ENCODE measurements at regions not wholly inside any gene's neighbourhood (a gene's known extent, or its start where the extent isn't known, plus 50 kb on each side); places are given as distances from the start of the nearest gene placed in this dataset.

- no peak overlapping the region for H3K23ac ChIP-seq (ENCODE audit: insufficient read length)
- no peak overlapping the region for H3K9ac ChIP-seq (replicated peaks in 1 of 4; ENCODE audit: extremely low read depth in 1 of 4, low read depth in 3 of 4, low read length in 3 of 4)
- H3K79me1 ChIP-seq (ENCODE audit: low read depth, low read length) = no peaks in the 10 kb centered on the region
- no peak overlapping the region for H3K27ac ChIP-seq (ENCODE audit: low read depth, low read length)
- no peak overlapping the region for H2AFZ ChIP-seq (ENCODE audit: low read length)
- 79% methylated on average over 2 of the region's 2 CpGs; no CpG with 5 or more reads in 1 of the 2 experiments for WGBS, 2 experiments (ENCODE audit: extremely low coverage in 1 of 2, insufficient coverage in 1 of 2, insufficient read length in 1 of 2, insufficient replicate concordance in 2 of 2, low coverage in 1 of 2, low lambda C conversion rate in 2 of 2, missing lambda C conversion rate in 1 of 2)
- H3K4ac ChIP-seq (replicated peaks; ENCODE audit: insufficient read length, low read depth, low read length) = no peak overlapping the region
- no peak overlapping the region for H2BK15ac ChIP-seq (ENCODE audit: low read length)
- no peak overlapping the region for H3K4me3 ChIP-seq (ENCODE audit: extremely low read depth in 1 of 4, insufficient read depth in 2 of 4, low read depth in 3 of 4, low read length in 4 of 4)
- peaks cover 0 to 6% (median 0%) of the 10 kb centered on the region in 4 experiments; a peak in 1 of 7 replicates for H3K4me1 ChIP-seq (replicated peaks in 1 of 4; ENCODE audit: control insufficient read depth in 3 of 4, insufficient read depth in 4 of 4, low read length in 3 of 4)
- no peak overlapping the region for H2BK12ac ChIP-seq (ENCODE audit: low read depth, low read length)
- no peak overlapping the region for H2BK20ac ChIP-seq (ENCODE audit: low read length)
- H3K9me3 ChIP-seq (ENCODE audit: insufficient read depth in 2 of 2, low read depth in 1 of 2, low read length in 1 of 2) = no peaks in the 10 kb centered on the region
- H2BK5ac ChIP-seq (ENCODE audit: low read depth, low read length) = no peak overlapping the region
- H3K14ac ChIP-seq (ENCODE audit: insufficient read length) = no peak overlapping the region
- no peaks in the 10 kb centered on the region for H3K79me2 ChIP-seq (ENCODE audit: control insufficient read depth in 1 of 2, insufficient read depth in 2 of 2, low read length in 2 of 2)
- H3K36me3 ChIP-seq (ENCODE audit: control insufficient read depth in 2 of 4, insufficient read depth in 4 of 4, low read length in 3 of 4) = no peaks in the 10 kb centered on the region
- no peak overlapping the region for H4K8ac ChIP-seq (ENCODE audit: extremely low read depth, insufficient read depth, low read length)
- no peak overlapping the region for H4K91ac ChIP-seq (replicated peaks; ENCODE audit: insufficient read length, low read length)
- ChIA-PET CTCF (ENCODE audit: partially characterized antibody) (no interaction called here), POLR2A (ENCODE audit: partially characterized antibody) (no interaction called here)
- no peak overlapping the region for H3K56ac ChIP-seq (replicated peaks; ENCODE audit: insufficient read length, low read depth, low read length)
- no peak overlapping the region for H4K5ac ChIP-seq (ENCODE audit: insufficient read length, low read depth, low read length)
- no peak overlapping the region for H3K4me2 ChIP-seq (ENCODE audit: insufficient read depth in 1 of 2, low read depth in 2 of 2, low read length in 2 of 2)
- no peak overlapping the region for H2BK120ac ChIP-seq (replicated peaks; ENCODE audit: low read depth, low read length)
- H3K18ac ChIP-seq (ENCODE audit: extremely low read depth, low read length) = no peak overlapping the region
- H4K20me1 ChIP-seq (replicated peaks in 1 of 2; ENCODE audit: control insufficient read depth in 1 of 2, insufficient read depth in 2 of 2, low read length in 2 of 2) = no peaks in the 10 kb centered on the region
- FAIRE-seq = no peak
- H3K27me3 ChIP-seq (replicated peaks in 1 of 4; ENCODE audit: control insufficient read depth in 3 of 4, extremely low read depth in 1 of 4, insufficient read depth in 3 of 4, low read length in 3 of 4) = no peaks in the 10 kb centered on the region
- H3K23me2 ChIP-seq (ENCODE audit: low read depth, low read length) = no peaks in the 10 kb centered on the region
- DNase-seq (ENCODE audit: low read depth in 1 of 2, low spot score in 2 of 2) = no peak
- H2AK5ac ChIP-seq (ENCODE audit: low read depth, low read length) = no peak overlapping the region
- TF ChIP-seq RAD21 (IDR thresholded peaks at IDR 0.05 in 1 of 2, conservative IDR thresholded peaks at IDR 0.05 in 1 of 2; ENCODE audit: low read depth in 2 of 2, low read length in 2 of 2) (no peak), CBX8 (IDR thresholded peaks at IDR 0.05; ENCODE audit: borderline replicate concordance, low read depth, low read length) (no peak), SRF (IDR thresholded peaks at IDR 0.05; ENCODE audit: low read depth, low read length) (no peak), POU5F1 (IDR thresholded peaks at IDR 0.05; ENCODE audit: low read depth, low read length) (no peak), TBP (IDR thresholded peaks at IDR 0.05; ENCODE audit: low read depth, low read length) (no peak), CHD1 (IDR thresholded peaks at IDR 0.05; ENCODE audit: low read depth, low read length) (no peak), ASH2L (IDR thresholded peaks at IDR 0.05; ENCODE audit: low read length) (no peak), NANOG (IDR thresholded peaks at IDR 0.05; ENCODE audit: insufficient read depth, low read depth, low read length, poor library complexity, severe bottlenecking) (no peak), SP2 (IDR thresholded peaks at IDR 0.05; ENCODE audit: low read length) (no peak), ATF3 (IDR thresholded peaks at IDR 0.05; ENCODE audit: insufficient read depth, low read depth, low read length) (no peak), CEBPB (IDR thresholded peaks at IDR 0.05; ENCODE audit: low read depth, low read length) (no peak), TEAD4 (IDR thresholded peaks at IDR 0.05; ENCODE audit: low read depth, low read length) (no peak), SAP30 (IDR thresholded peaks at IDR 0.05; ENCODE audit: insufficient read depth, insufficient replicate concordance, low read length) (no peak), KDM5A (IDR thresholded peaks at IDR 0.05; ENCODE audit: low read length) (no peak), ZNF274 (IDR thresholded peaks at IDR 0.05; ENCODE audit: borderline replicate concordance, extremely low read depth, low read length) (no peak)
These were observed 732.9 kb downstream of the CETN3 start for GRCh38 chr5:89676634-89677033.
